GM18868 (cell line): ENCODE measurements at regions not wholly inside any gene's neighbourhood (a gene's known extent, or its start where the extent isn't known, plus 50 kb on each side); places are given as distances from the start of the nearest gene placed in this dataset.

Experiments used
- ATAC-seq: cut with Tn5 transposase; IDR thresholded peaks from one replicate; pipeline ENCODE4 v1.9.1; 2021; ENCODE audit warnings: mild to moderate bottlenecking, moderate library complexity; ENCODE audit not compliant: unreplicated experiment

- no peak for ATAC-seq
Observed at GRCh38 chr5:20683241-20683940, 695.4 kb upstream of the CDH18 start.

DNA sequence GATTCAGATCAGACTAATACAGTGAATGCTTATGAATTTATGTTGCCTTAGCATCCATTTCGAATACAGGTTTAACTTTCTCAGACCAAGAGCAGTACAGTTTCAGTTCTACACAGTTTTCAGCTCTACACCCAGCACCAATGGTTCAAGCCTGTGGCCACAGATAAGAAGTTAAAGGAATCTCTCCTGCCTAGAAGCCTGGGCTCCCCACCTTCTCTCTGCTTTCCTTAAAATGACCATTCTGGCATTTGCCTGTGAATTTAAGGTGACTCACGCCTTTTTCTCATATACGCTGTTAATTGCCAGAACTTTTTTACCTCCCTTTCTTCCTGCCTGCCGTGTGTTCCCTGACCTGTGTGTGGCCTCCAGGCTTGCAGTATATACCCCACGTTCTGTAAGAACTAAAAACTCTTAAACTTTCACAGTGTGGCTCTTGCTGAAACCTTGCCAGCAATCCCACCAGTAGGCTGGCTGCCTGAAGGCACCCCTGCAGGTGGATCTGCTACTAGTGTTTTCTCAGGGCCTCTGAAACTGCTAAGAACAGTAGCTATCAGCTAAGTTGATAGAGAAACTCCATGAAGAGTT is 692.8 kb upstream of the CDH18 start:
- no peak for ATAC-seq

- ATAC-seq: peak; percentile 42
Observed at GRCh38 chr5:20678814-20679298, 690.9 kb upstream of the CDH18 start.

- peak; percentile 54 for ATAC-seq
Observed at GRCh38 chr5:20678386-20678785, 690.4 kb upstream of the CDH18 start.

GRCh38 chr5:20660588-20660987 is 672.6 kb upstream of the CDH18 start:
- ATAC-seq: no peak

DNA sequence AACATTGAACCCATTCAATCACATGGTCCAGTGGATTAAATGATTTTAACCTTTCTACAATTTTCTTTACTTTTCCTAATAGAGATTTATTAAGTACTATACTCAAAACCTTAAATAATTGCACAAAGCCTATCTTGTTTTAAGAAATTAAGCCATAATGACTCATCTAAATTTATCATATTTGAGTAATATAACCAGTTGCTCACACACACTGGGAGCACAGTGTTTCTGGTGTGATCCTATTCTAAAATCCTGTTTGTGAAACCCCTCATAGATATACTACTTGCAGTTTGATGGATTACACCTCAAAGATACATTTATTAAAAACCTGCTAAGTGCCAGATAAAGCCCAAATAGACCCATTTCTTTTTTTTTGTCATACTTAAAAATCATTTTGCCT is 668.3 kb upstream of the CDH18 start:
- ATAC-seq: no peak

DNA sequence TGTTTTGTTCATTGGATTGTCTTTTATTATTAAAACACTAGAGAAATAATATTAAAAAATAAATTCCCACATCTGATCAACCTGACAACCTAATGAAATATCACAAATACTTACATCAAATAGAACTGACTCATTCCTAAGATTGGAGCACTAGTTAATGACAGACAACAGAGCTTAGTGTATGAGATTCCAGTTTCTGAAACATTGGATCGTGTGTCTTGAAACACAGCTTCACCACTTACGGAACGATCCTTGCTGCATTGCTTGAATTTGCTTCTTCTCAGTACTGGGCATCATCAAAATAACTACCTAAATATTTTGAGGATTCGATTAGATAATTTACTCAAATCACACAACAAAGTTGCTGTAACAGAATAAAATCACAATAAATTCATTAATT is 667.2 kb upstream of the CDH18 start:
- no peak for ATAC-seq

DNA sequence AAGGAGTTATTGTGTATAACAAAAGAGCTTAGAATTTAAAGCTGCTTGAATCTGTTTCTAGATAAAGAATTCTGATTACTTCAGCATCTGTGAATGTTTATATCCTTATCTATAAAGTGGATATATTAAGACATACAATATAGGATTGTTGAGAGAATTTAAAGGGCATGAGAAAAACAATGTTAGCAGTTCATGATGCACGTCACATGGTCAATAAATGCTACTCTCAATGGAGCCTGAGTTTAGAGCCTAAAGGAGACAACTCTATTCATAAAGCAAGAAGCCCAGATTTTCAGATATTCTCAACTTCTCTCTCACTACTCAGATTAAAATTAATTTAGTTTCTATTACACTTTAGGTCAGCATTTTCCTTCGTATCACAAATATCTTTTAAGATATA is 666.7 kb upstream of the CDH18 start:
- no peak for ATAC-seq

GRCh38 chr5:20654033-20654432 is 666.0 kb upstream of the CDH18 start:
- no peak for ATAC-seq

DNA sequence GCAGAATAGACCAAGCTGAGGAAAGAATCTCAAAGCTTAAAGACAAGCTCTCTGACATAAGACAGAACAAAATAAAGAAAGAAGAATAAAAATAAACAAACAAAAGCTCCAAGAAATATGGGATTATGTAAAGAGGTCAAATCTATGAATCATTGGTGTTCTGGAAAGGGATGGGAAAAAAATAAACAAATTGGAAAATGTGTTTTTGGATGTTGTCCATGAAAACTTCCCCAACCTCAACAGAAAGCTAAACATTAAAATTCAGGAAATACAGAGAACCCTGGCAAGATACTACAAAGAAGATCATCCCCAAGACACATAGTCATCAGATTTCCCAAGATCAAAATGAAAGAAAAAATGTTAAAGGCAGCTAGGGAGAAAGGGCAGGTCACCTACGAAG is 662.0 kb upstream of the CDH18 start:
- ATAC-seq: no peak

- no peak for ATAC-seq
Observed at GRCh38 chr5:20648981-20649380, 661.0 kb upstream of the CDH18 start.

DNA sequence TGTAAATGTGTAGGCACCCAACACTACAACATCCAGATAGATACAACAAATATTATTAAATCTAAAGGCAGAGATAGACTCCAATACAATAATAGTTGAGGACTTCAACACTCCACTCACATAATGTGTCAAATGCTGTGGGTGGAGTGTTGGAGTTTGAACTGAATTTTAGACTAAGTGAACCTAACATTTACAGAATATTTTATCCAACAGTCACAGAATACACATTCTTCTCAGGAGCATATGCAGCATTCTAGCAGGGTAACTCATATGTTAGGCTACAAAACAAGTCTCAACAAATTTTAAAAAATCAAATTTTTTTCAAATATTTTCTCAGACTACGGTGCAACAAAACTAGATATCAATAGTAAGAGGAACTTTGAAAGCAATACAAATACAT is 648.7 kb upstream of the CDH18 start:
- ATAC-seq: no peak

GRCh38 chr5:20619591-20619990 is 631.6 kb upstream of the CDH18 start:
- no peak for ATAC-seq

- no peak for ATAC-seq
Observed at GRCh38 chr5:20618340-20618739, 630.3 kb upstream of the CDH18 start.

DNA sequence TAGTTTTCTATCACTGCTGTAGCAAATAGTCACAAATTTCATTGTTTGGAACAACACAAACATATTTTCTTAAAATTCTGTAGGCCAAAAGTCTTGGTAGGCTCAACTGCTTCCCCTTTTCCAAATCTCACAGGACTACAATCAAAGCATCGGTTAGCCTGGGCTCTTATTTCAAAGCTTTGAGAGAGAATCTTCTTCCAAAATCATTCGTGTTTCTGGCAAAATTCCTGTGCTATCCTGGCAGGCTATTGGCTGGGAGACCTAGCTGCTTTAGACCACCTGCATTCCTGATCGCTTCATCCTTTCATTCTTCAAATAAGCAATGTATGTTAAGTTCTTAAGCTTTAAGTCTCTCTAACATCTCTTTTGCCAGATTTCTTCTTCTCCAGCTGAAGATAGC is 629.8 kb upstream of the CDH18 start:
- no peak for ATAC-seq

DNA sequence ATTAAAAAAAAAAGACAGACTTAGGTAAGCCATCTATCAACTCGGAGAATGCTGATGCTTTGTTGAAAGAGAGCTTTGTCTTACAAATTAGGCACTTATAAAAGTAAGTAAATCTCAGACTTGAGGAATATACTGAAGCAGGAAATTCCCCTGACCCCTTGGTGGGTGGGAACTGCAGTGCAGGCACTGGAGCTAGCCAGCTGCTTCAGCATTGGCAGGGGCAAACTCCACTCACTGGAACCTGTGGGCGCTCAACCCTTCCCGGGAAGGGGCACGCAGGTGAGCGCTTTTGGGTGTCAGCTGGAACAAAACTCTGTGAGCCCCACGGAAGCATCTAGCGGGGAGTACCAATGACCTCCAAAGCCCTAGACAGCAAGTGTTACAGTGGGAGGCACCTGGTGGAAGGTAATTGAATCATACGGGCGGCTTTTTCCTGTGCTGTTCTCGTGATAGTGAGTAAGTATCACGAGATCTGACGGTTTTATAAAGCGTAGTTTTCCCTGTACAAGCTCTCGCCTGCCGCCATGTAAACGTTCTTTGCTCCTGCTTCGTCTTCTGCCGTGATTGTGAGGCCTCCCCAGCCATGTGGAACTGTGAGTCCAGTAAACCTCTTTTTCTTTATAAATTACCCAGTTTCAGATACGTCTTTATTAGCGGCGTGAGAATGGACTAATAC is 628.0 kb upstream of the CDH18 start:
- ATAC-seq: no peak

DNA sequence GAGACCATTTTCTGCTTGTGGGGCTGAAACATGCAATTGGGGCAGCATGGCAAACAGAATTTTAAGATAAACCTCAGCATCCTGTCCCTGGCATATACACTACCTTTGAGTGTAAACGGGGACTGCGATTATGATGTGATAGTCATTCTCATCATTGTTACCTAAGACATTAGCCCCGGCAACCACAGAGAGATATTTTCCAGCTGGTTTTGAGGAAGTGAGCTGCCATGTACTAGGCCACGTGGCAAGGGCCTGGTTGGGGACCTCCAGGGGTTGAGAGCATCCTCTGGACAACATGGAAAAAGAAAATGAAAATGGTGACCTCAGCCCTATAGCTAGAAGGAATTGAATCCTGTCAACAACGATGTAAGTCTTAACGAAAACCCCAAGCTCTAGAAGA is 623.6 kb upstream of the CDH18 start:
- no peak for ATAC-seq

DNA sequence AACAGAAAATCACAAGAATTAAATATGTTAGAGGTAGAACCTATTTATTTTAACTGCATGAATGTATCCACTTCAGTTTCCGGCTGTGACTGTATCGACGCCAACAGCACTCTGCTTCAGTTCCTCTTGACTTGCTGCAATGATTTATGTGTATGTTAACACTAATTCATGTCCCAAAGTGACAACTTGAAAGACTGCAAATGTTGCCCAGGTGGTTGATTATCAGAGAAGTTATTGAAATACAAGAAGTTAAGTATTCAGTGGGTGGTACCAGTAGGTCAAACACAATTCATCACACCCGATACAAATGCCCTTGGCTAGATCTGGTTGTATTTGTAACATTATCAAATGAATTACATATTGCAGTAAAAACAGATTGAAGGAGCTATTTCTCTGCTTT is 622.7 kb upstream of the CDH18 start:
- no peak for ATAC-seq

- ATAC-seq: no peak
Observed at GRCh38 chr5:20609126-20609525, 621.1 kb upstream of the CDH18 start.

DNA sequence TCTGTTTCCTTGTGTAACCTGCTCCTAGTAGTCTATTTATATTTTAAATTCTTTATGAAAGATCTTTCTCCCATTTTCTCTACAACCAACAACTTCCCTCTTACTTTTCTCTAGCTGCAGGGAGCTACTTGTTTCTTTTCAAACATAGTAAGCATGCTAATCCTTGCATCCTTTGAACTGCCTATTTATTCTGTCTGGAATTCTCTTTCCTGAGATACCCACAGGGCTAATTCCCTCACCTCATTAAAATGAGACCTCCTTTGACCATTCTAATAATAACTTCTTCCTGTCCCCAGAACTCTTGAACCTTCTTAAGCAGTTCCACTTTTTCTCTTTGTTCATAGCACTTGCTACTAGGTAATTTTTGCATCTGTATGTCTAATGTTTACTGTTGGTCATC is 620.6 kb upstream of the CDH18 start:
- no peak for ATAC-seq

GRCh38 chr5:20605732-20606525 is 617.9 kb upstream of the CDH18 start:
- no peak for ATAC-seq
